HG02678 (cell line): ENCODE measurements at regions not wholly inside any gene's neighbourhood (a gene's known extent, or its start where the extent isn't known, plus 50 kb on each side); places are given as distances from the start of the nearest gene placed in this dataset.
"Not testable (repeated sequence)": the region's sequence is repeated elsewhere in the genome, so short reads cannot be mapped to it uniquely, and the experiment has no call there.

Source experiments
- ATAC-seq: cut with Tn5 transposase; IDR thresholded peaks from one replicate; pipeline ENCODE4 v1.9.1; 2021; ENCODE audit warnings: mild to moderate bottlenecking, moderate library complexity; ENCODE audit not compliant: unreplicated experiment

- ATAC-seq = no peak
Measured at GRCh38 chr1:227508431-227508830, 54.9 kb upstream of the ZNF678 start.

- ATAC-seq = not testable (repeated sequence)
Measured at GRCh38 chr1:227506490-227507393, 56.6 kb upstream of the ZNF678 start.

GRCh38 chr1:227496045-227496444, 67.3 kb upstream of the ZNF678 start:
- ATAC-seq = not testable (repeated sequence)

GRCh38 chr1:227493863-227494551, 69.3 kb upstream of the ZNF678 start:
- not testable (repeated sequence) for ATAC-seq

GRCh38 chr1:227490478-227490877, 72.9 kb upstream of the ZNF678 start:
- ATAC-seq = no peak

GRCh38 chr1:227490001-227490400, 73.4 kb upstream of the ZNF678 start:
- ATAC-seq = no peak

- no peak for ATAC-seq
Measured at GRCh38 chr1:227489572-227489971, 73.8 kb upstream of the ZNF678 start.

GRCh38 chr1:227487606-227488005, 75.8 kb upstream of the ZNF678 start:
- ATAC-seq = no peak

- no peak for ATAC-seq
Measured at GRCh38 chr1:227486559-227486958, 76.8 kb upstream of the ZNF678 start.

- no peak for ATAC-seq
Measured at GRCh38 chr1:227482023-227482299, 81.4 kb upstream of the ZNF678 start.

- not testable (repeated sequence) for ATAC-seq
Measured at GRCh38 chr1:227474072-227474471, 89.3 kb upstream of the ZNF678 start.

GRCh38 chr1:227472772-227473171, 90.6 kb upstream of the ZNF678 start:
- ATAC-seq = no peak

- no peak for ATAC-seq
Measured at GRCh38 chr1:227470688-227471087, 92.7 kb upstream of the ZNF678 start.

- no peak for ATAC-seq
Measured at GRCh38 chr1:227469708-227470107, 93.6 kb upstream of the ZNF678 start.

GRCh38 chr1:227466039-227466645, 97.2 kb upstream of the ZNF678 start:
- ATAC-seq = no peak

- ATAC-seq = no peak
Measured at GRCh38 chr1:227465256-227465655, 98.1 kb upstream of the ZNF678 start.

GRCh38 chr1:227459977-227460376, 103.4 kb upstream of the ZNF678 start:
- no peak for ATAC-seq

- no peak for ATAC-seq
Measured at GRCh38 chr1:227459326-227459841, 104.0 kb upstream of the ZNF678 start.

GRCh38 chr1:227454686-227455085, 108.7 kb upstream of the ZNF678 start:
- ATAC-seq = no peak

GRCh38 chr1:227453631-227454355, 109.6 kb upstream of the ZNF678 start:
- ATAC-seq = no peak

GRCh38 chr1:227451954-227452353, 111.4 kb upstream of the ZNF678 start:
- ATAC-seq = no peak
